Right lobe of liver (tissue), 6 donors: ENCODE measurements at regions not wholly inside any gene's neighbourhood (a gene's known extent, or its start where the extent isn't known, plus 50 kb on each side); places are given as distances from the start of the nearest gene placed in this dataset.

Experiments
- ATAC-seq, 4 donors: fragments of 200-7000 bp; cut with Tn5 transposase; one replicate each; pipeline ENCODE4 v1.9.1; 2020; ENCODE audit warnings: mild to moderate bottlenecking in 4 of 4, moderate library complexity in 4 of 4
- DNase-seq, 3 donors: peaks; one replicate each; pipeline ENCODE4 v3.0.0-alpha.2; 2020
- H3K27ac ChIP-seq, 3 donors: fragments of 200-600 bp; one replicate each; pipeline ENCODE4 v1.8.0; 2022
- H3K27me3 ChIP-seq, 2 donors: fragments of 200-600 bp; one replicate each; pipeline ENCODE4 v1.8.0; 2022
- H3K36me3 ChIP-seq, 4 donors: fragments of 200-600 bp; sonication (generic) in 1 of 4; one replicate each; pipeline versions ENCODE4 v1.5.1 to v1.8.0; 2017 to 2022; ENCODE audit warnings: control low read depth in 1 of 4
- H3K4me1 ChIP-seq, 4 donors: fragments of 200-600 bp; sonication (generic) in 1 of 4; one replicate each; pipeline versions ENCODE4 v1.5.1 to v1.8.0; 2017 to 2022; ENCODE audit warnings: control low read depth in 1 of 4
- H3K4me3 ChIP-seq, 3 donors: fragments of 200-600 bp; one replicate each; pipeline ENCODE4 v1.8.0; 2022
- H3K9me3 ChIP-seq, 4 donors: fragments of 200-600 bp; sonication (generic) in 1 of 4; one replicate each; pipeline versions ENCODE4 v1.5.1 to v1.8.0; 2017 to 2022; ENCODE audit warnings: control low read depth in 1 of 4
- POLR2A ChIP-seq: fragments of 450-650 bp; IDR thresholded peaks from one replicate; pipeline ENCODE4 v1.6.1; 2017; ENCODE audit warnings: antibody characterized with exemption, mild to moderate bottlenecking
- WGBS: methylation state at CpG from one replicate; pipeline ENCODE4 v1.1.6; 2018; ENCODE audit warnings: low coverage, low lambda C conversion rate; ENCODE audit not compliant: insufficient coverage; ENCODE audit errors: missing lambda C conversion rate; 5-methylcytosine and 5-hydroxymethylcytosine counted together
- intact Hi-C, 2 donors: fragments of 100-400 bp; cut with DNase I; formaldehyde crosslinking; loops; one replicate each; pipeline versions ENCODE4 v1.11.2 to v1.14.1; 2022
- TF ChIP-seq, protein P1 (sequence below), 4 donors: fragments of 200-600 bp in 3 of 4; fragments of 450-650 bp in 1 of 4; IDR thresholded peaks; one replicate each; pipeline versions ENCODE4 v1.5.1 to v1.8.0; 2016 to 2022; ENCODE audit warnings: antibody characterized with exemption in 4 of 4, mild to moderate bottlenecking in 2 of 4
- donor health status: DM: no; HTN: yes; CAD: no.
- donor health status: DM: no; HTN: no; CAD: no.
- donor health status: DM: no; HTN: no; CAD: no.
- donor health status: DM: no; HTN: yes; CAD: no.
- donor health status: DM: no; HTN: yes; CAD: no.

DNA sequence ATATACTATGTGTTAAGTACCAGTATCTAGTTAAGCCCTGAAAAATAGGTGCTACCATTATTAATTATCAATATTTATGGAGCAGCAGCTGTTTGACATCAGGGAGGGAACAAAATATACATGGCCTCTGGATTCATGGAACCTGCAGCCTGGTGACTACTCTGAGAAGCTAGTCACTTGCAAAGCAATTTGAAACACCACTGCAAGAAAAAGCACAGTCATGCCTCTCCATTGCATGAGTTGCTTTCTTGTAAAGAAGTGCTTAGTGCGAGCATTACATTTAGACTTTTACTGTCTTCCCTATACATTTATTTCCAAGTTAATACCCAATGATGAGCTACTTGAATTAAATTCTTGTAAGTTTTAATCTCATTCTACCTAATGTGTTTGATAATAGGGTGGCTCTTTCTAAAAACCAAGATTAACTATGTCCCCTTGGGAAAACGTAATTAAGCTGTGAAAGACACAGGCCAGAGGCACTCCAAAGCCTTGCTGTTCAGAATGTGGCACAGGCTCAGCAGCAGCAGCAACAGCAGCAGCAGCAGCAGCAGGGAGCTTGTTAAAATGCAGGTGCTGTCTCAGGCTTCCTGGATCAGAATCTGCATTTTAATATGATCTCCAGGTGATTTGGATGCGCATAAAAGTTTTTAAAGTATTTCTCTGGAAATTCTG is 83.6 kb downstream of the PFDN4 start:
- H3K9me3 ChIP-seq = no peaks in the 10 kb centered on the region

DNA sequence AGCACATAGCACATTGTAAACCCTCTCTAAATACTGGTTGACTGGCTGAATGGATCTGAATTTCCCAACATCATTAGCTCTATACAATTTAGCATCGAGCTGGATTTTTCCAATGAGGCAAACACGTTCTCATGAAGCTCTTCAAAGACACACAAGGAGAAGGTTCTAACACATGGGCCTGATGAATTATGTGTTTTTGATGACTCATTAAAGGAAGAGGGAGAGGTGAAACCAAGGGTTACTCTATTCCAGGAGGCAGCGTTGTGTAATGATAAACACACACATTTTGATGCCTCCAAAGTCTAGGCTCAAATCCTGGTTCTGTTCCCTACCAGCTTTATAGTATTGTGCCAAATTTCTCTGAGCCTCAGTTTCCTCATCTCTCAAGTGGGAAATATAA is 84.3 kb downstream of the PFDN4 start:
- no peak for TF ChIP-seq POLR2A
- no peaks in the 10 kb centered on the region for H3K36me3 ChIP-seq
- no peaks in the 10 kb centered on the region for H3K9me3 ChIP-seq
- H3K27ac ChIP-seq = no peak overlapping the region
- H3K4me1 ChIP-seq = no peaks in the 10 kb centered on the region
- 54% methylated on average over 3 of the region's 3 CpGs for WGBS
- intact Hi-C loops = no loop called here
- DNase-seq (no peak), ATAC-seq (no peak)
- H3K27me3 ChIP-seq = no peaks in the 10 kb centered on the region
- no peak overlapping the region for H3K4me3 ChIP-seq

More for the DNA sequence above, 83.6 kb downstream of the PFDN4 start:
- TF ChIP-seq POLR2A = no peak
- TF ChIP-seq, protein P1, sequence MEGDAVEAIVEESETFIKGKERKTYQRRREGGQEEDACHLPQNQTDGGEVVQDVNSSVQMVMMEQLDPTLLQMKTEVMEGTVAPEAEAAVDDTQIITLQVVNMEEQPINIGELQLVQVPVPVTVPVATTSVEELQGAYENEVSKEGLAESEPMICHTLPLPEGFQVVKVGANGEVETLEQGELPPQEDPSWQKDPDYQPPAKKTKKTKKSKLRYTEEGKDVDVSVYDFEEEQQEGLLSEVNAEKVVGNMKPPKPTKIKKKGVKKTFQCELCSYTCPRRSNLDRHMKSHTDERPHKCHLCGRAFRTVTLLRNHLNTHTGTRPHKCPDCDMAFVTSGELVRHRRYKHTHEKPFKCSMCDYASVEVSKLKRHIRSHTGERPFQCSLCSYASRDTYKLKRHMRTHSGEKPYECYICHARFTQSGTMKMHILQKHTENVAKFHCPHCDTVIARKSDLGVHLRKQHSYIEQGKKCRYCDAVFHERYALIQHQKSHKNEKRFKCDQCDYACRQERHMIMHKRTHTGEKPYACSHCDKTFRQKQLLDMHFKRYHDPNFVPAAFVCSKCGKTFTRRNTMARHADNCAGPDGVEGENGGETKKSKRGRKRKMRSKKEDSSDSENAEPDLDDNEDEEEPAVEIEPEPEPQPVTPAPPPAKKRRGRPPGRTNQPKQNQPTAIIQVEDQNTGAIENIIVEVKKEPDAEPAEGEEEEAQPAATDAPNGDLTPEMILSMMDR (IDR thresholded peaks at IDR 0.05) = no peak
- Histone ChIP-seq H3K4me1 (no peaks in the 10 kb centered on the region), H3K27me3 (no peaks in the 10 kb centered on the region), H3K36me3 (no peaks in the 10 kb centered on the region), H3K27ac (no peak overlapping the region), H3K4me3 (no peak overlapping the region)
- intact Hi-C loops = no loop called here
- WGBS = 31% methylated on average over 3 of the region's 3 CpGs
- no peak for ATAC-seq
- DNase-seq = no peak

DNA sequence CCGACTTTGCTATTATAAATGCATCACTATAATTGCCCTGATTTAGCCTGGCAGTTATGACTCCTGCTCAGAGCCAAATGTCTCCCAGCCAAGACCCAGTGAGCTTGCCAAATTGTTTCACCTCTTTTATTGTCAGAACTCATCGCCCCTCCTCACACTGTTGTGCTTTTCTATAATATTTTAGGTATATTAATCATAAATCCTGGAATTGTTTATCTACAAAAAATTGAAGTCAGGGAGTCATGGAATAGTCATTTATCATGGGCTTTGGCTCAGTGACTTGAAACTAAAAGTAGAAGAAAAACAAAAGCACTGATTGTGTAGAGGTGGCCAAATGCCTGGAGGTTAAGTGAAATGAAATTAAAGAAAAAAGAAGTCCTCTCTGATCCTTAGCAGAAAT is 85.6 kb downstream of the PFDN4 start:
- Histone ChIP-seq H3K4me3 (no peak overlapping the region), H3K36me3 (no peaks in the 10 kb centered on the region), H3K4me1 (no peaks in the 10 kb centered on the region), H3K9me3 (no peaks in the 10 kb centered on the region), H3K27me3 (no peaks in the 10 kb centered on the region), H3K27ac (no peak overlapping the region)
- DNase-seq (no peak), ATAC-seq (no peak)
- TF ChIP-seq, protein P1 (IDR thresholded peaks at IDR 0.05) = no peak
- no peak for TF ChIP-seq POLR2A
- intact Hi-C loops = no loop called here
- 32% methylated on average over 2 of the region's 2 CpGs for WGBS

DNA sequence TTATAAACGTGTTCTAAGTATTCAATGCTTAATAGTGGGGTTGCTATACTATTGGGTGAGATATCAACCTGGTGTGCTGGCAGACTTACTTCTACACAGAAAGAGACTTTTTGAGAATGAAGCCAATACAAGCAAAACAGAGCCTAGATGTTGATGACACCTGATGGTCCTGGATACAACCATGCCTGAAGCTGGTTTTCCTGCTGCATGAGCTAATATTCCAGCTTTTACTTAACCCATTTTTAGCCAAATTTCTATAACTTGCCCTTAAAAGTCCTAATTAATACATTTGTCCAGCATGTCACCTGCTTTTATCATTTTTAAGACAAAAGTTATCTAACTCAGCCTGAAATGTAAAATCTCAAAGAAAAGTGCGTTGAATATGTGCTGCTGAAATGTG is 86.2 kb downstream of the PFDN4 start:
- Histone ChIP-seq H3K9me3 (no peaks in the 10 kb centered on the region), H3K4me1 (no peaks in the 10 kb centered on the region), H3K27ac (no peak overlapping the region), H3K4me3 (no peak overlapping the region), H3K36me3 (no peaks in the 10 kb centered on the region), H3K27me3 (no peaks in the 10 kb centered on the region)
- intact Hi-C loops = no loop called here
- ATAC-seq (no peak), DNase-seq (no peak)
- WGBS = 24% methylated on average over 2 of the region's 2 CpGs
- TF ChIP-seq POLR2A = no peak
- TF ChIP-seq, protein P1 (IDR thresholded peaks at IDR 0.05) = no peak

DNA sequence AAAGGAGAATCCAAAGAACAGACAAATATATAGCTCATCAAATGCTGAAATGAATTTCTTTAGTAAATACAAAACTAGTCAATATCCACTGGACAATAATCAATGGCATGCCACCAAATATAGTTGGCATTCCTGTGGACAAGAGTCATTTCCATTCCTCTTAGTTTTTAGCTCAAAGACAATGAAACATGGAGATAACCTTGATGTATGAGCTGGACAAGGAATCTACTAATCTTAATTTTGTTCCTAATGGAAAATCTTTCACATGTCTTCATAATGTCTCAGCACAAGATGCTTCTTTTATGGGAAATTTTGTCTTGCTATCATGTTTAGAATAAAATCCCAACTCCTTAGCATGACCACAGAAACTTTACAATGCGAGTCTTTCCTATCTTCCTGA is 87.8 kb downstream of the PFDN4 start:
- H3K27ac ChIP-seq = no peak overlapping the region
- ATAC-seq (no peak), DNase-seq (no peak)
- intact Hi-C loops = no loop called here
- 50% methylated on average over 1 of the region's 1 CpG for WGBS
- H3K4me1 ChIP-seq = no peaks in the 10 kb centered on the region
- H3K36me3 ChIP-seq = no peaks in the 10 kb centered on the region
- TF ChIP-seq POLR2A = no peak
- TF ChIP-seq, protein P1 (IDR thresholded peaks at IDR 0.05) = no peak
- no peaks in the 10 kb centered on the region for H3K9me3 ChIP-seq
- no peaks in the 10 kb centered on the region for H3K27me3 ChIP-seq
- H3K4me3 ChIP-seq = no peak overlapping the region
